ENCODE measurements at regions not wholly inside any gene's neighbourhood (a gene's known extent, or its start where the extent isn't known, plus 50 kb on each side); places are given as distances from the start of the nearest gene placed in this dataset.
"Not testable (repeated sequence)": the region's sequence is repeated elsewhere in the genome, so short reads cannot be mapped to it uniquely, and the experiment has no call there.

GRCh38 chr2:60212181-60212945 lies 341.1 kb downstream of the BCL11A start:
- Histone ChIP-seq H3K27me3 (ENCODE audit: control insufficient read depth in 3 of 3, insufficient read depth in 3 of 3, low read length in 3 of 3) (peaks cover 0 to 2% (median 0%) of the 10 kb centered on the region in 3 donors), H3K4me3 (ENCODE audit: low read depth in 1 of 3, low read length in 3 of 3) (no peak overlapping the region), H3K4me1 (ENCODE audit: control insufficient read depth in 3 of 3, insufficient read depth in 2 of 3, low read depth in 1 of 3, low read length in 2 of 3) (peaks cover 5 to 33% (median 13%) of the 10 kb centered on the region in 3 donors), H3K9me3 (ENCODE audit: control insufficient read depth in 2 of 2, insufficient read depth in 1 of 2, low read depth in 1 of 2, low read length in 1 of 2) (no peaks in the 10 kb centered on the region), H3K27ac (ENCODE audit: low read depth in 1 of 3, low read length in 2 of 3) (peak overlapping the region in 2 of 3 donors; percentile 38 to 56), H3K36me3 (ENCODE audit: control insufficient read depth in 3 of 3, insufficient read depth in 2 of 3, low read depth in 1 of 3, low read length in 3 of 3) (no peaks in the 10 kb centered on the region)
- FAIRE-seq: no peak
- DNase-seq: peak; percentile 51 to 71
- 17 to 51% (median 42%) methylated on average over 3 of the region's 3 CpGs for WGBS, 3 donors

- H3K27me3 ChIP-seq (ENCODE audit: control insufficient read depth in 3 of 3, insufficient read depth in 3 of 3, low read length in 3 of 3); H3K4me1 ChIP-seq (ENCODE audit: control insufficient read depth in 3 of 3, insufficient read depth in 2 of 3, low read depth in 1 of 3, low read length in 2 of 3); DNase-seq; H3K27ac ChIP-seq (ENCODE audit: low read depth in 1 of 3, low read length in 2 of 3); H3K4me3 ChIP-seq (ENCODE audit: low read depth in 1 of 3, low read length in 3 of 3); FAIRE-seq; H3K36me3 ChIP-seq (ENCODE audit: control insufficient read depth in 3 of 3, insufficient read depth in 2 of 3, low read depth in 1 of 3, low read length in 3 of 3): not testable (repeated sequence)
- WGBS, 3 donors: 94 to 96% (median 95%) methylated on average over 16 to 19 of the region's 19 CpGs
- H3K9me3 ChIP-seq (ENCODE audit: control insufficient read depth in 2 of 2, insufficient read depth in 1 of 2, low read depth in 1 of 2, low read length in 1 of 2): peaks cover 0 to 12% of the 10 kb centered on the region in 2 donors
These were observed 364.4 kb downstream of the BCL11A start for GRCh38 chr2:60189006-60189405.

DNA sequence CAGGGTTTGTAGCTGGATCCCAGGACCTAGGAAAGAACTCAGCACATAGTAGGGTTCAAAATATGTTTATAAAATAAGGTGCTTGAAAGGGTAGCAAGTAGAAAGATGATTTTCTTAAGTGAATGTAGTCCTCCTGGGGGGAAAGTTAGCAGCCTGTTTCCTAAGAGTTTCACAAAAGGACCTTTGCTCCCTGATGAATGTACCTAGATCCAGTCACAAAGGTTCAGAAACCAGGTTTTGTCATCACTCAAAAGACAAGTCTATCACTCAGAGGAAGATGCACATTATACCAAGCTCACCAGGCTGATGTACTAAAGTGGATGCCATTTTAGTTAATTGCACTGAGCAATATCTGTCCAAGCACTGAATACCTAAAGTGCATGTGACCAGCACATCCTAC lies 378.2 kb downstream of the BCL11A start:
- DNase-seq: peak; percentile 22 to 42
- Histone ChIP-seq H3K4me3 (ENCODE audit: low read depth in 1 of 3, low read length in 3 of 3) (no peak overlapping the region), H3K27ac (ENCODE audit: low read depth in 1 of 3, low read length in 2 of 3) (no peak overlapping the region), H3K27me3 (ENCODE audit: control insufficient read depth in 3 of 3, insufficient read depth in 3 of 3, low read length in 3 of 3) (no peaks in the 10 kb centered on the region), H3K36me3 (ENCODE audit: control insufficient read depth in 3 of 3, insufficient read depth in 2 of 3, low read depth in 1 of 3, low read length in 3 of 3) (no peaks in the 10 kb centered on the region), H3K9me3 (ENCODE audit: control insufficient read depth in 2 of 2, insufficient read depth in 1 of 2, low read depth in 1 of 2, low read length in 1 of 2) (no peaks in the 10 kb centered on the region), H3K4me1 (ENCODE audit: control insufficient read depth in 3 of 3, insufficient read depth in 2 of 3, low read depth in 1 of 3, low read length in 2 of 3) (no peaks in the 10 kb centered on the region)
- no peak for FAIRE-seq

DNA sequence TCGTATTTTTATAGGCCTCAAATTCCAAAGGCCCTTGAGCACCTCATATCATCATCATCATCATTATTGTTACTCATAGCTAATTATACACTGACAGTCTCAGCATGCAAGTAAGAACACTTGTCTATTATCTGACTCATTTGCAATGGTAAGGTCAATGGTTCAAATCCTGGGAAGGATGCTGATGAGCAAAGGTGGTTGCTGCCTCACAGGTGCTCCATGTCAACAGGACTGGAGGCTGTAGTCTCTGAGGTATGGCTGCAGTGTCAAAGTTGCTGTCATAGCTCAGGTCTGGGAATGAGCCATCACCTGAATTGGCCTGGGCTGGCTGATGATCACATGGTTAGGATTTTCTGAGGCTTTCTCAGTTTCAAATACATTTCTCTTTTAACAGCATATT lies 379.3 kb downstream of the BCL11A start:
- H3K36me3 ChIP-seq (ENCODE audit: control insufficient read depth in 3 of 3, insufficient read depth in 2 of 3, low read depth in 1 of 3, low read length in 3 of 3): no peaks in the 10 kb centered on the region
- H3K27ac ChIP-seq (ENCODE audit: low read depth in 1 of 3, low read length in 2 of 3): no peak overlapping the region
- H3K9me3 ChIP-seq (ENCODE audit: control insufficient read depth in 2 of 2, insufficient read depth in 1 of 2, low read depth in 1 of 2, low read length in 1 of 2): no peaks in the 10 kb centered on the region
- DNase-seq (peak in 1 of 2 donors; percentile 40), FAIRE-seq (no peak)
- WGBS, 3 donors: 32 to 74% (median 42%) methylated on average over 1 of the region's 1 CpG
- H3K27me3 ChIP-seq (ENCODE audit: control insufficient read depth in 3 of 3, insufficient read depth in 3 of 3, low read length in 3 of 3): no peaks in the 10 kb centered on the region
- no peak overlapping the region for H3K4me3 ChIP-seq (ENCODE audit: low read depth in 1 of 3, low read length in 3 of 3)
- H3K4me1 ChIP-seq (ENCODE audit: control insufficient read depth in 3 of 3, insufficient read depth in 2 of 3, low read depth in 1 of 3, low read length in 2 of 3): no peaks in the 10 kb centered on the region

DNA sequence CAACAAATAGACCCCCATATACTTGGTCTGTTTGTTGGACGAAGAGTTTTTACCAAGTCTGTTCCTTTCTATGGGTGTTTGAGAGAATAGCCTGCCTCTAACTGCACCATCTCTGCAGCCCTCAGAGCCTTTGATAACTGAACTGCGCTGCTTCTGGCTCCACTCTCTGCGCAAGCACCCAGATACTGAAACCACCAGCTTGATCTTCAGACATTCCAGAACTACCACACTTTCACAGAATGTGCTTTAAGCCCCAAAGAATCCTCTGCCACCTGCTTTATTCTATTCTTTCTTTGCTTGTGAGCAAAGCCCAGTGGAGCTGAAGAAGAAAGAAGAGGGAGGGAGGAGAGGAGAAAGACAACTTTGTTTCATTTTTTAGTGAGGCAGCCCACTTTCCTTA lies 380.7 kb downstream of the BCL11A start:
- 80 to 98% (median 87%) methylated on average over 3 of the region's 3 CpGs for WGBS, 3 donors

GRCh38 chr2:60170272-60170671 lies 383.2 kb downstream of the BCL11A start:
- no peak overlapping the region for H3K4me3 ChIP-seq (ENCODE audit: low read depth in 1 of 3, low read length in 3 of 3)
- no peak overlapping the region for H3K27ac ChIP-seq (ENCODE audit: low read depth in 1 of 3, low read length in 2 of 3)
- 89 to 96% (median 91%) methylated on average over 3 of the region's 3 CpGs for WGBS, 3 donors

More for the DNA sequence above, 380.7 kb downstream of the BCL11A start:
- Histone ChIP-seq H3K36me3 (ENCODE audit: control insufficient read depth in 3 of 3, insufficient read depth in 2 of 3, low read depth in 1 of 3, low read length in 3 of 3) (no peaks in the 10 kb centered on the region), H3K4me3 (ENCODE audit: low read depth in 1 of 3, low read length in 3 of 3) (no peak overlapping the region), H3K27ac (ENCODE audit: low read depth in 1 of 3, low read length in 2 of 3) (no peak overlapping the region), H3K27me3 (ENCODE audit: control insufficient read depth in 3 of 3, insufficient read depth in 3 of 3, low read length in 3 of 3) (no peaks in the 10 kb centered on the region), H3K4me1 (ENCODE audit: control insufficient read depth in 3 of 3, insufficient read depth in 2 of 3, low read depth in 1 of 3, low read length in 2 of 3) (no peaks in the 10 kb centered on the region), H3K9me3 (ENCODE audit: control insufficient read depth in 2 of 2, insufficient read depth in 1 of 2, low read depth in 1 of 2, low read length in 1 of 2) (no peaks in the 10 kb centered on the region)
- no peak for DNase-seq
- no peak for FAIRE-seq

GRCh38 chr2:60168247-60168646 lies 385.2 kb downstream of the BCL11A start:
- H3K27ac ChIP-seq (ENCODE audit: low read depth in 1 of 3, low read length in 2 of 3): no peak overlapping the region
- H3K27me3 ChIP-seq (ENCODE audit: control insufficient read depth in 3 of 3, insufficient read depth in 3 of 3, low read length in 3 of 3): no peaks in the 10 kb centered on the region
- FAIRE-seq (no peak), DNase-seq (no peak)
- H3K36me3 ChIP-seq (ENCODE audit: control insufficient read depth in 3 of 3, insufficient read depth in 2 of 3, low read depth in 1 of 3, low read length in 3 of 3): no peaks in the 10 kb centered on the region
- no peak overlapping the region for H3K4me3 ChIP-seq (ENCODE audit: low read depth in 1 of 3, low read length in 3 of 3)
- H3K4me1 ChIP-seq (ENCODE audit: control insufficient read depth in 3 of 3, insufficient read depth in 2 of 3, low read depth in 1 of 3, low read length in 2 of 3): no peaks in the 10 kb centered on the region
- 84 to 87% (median 87%) methylated on average over 3 of the region's 3 CpGs for WGBS, 3 donors
- H3K9me3 ChIP-seq (ENCODE audit: control insufficient read depth in 2 of 2, insufficient read depth in 1 of 2, low read depth in 1 of 2, low read length in 1 of 2): no peaks in the 10 kb centered on the region

More at GRCh38 chr2:60170272-60170671, 383.2 kb downstream of the BCL11A start:
- DNase-seq: no peak
- no peaks in the 10 kb centered on the region for H3K9me3 ChIP-seq (ENCODE audit: control insufficient read depth in 2 of 2, insufficient read depth in 1 of 2, low read depth in 1 of 2, low read length in 1 of 2)
- no peaks in the 10 kb centered on the region for H3K27me3 ChIP-seq (ENCODE audit: control insufficient read depth in 3 of 3, insufficient read depth in 3 of 3, low read length in 3 of 3)
- FAIRE-seq: no peak
- H3K36me3 ChIP-seq (ENCODE audit: control insufficient read depth in 3 of 3, insufficient read depth in 2 of 3, low read depth in 1 of 3, low read length in 3 of 3): no peaks in the 10 kb centered on the region
- H3K4me1 ChIP-seq (ENCODE audit: control insufficient read depth in 3 of 3, insufficient read depth in 2 of 3, low read depth in 1 of 3, low read length in 2 of 3): no peaks in the 10 kb centered on the region

GRCh38 chr2:60167089-60167488 lies 386.4 kb downstream of the BCL11A start:
- WGBS, 3 donors: 78 to 91% (median 86%) methylated on average over 4 of the region's 4 CpGs
- Histone ChIP-seq H3K36me3 (ENCODE audit: control insufficient read depth in 3 of 3, insufficient read depth in 2 of 3, low read depth in 1 of 3, low read length in 3 of 3) (no peaks in the 10 kb centered on the region), H3K27me3 (ENCODE audit: control insufficient read depth in 3 of 3, insufficient read depth in 3 of 3, low read length in 3 of 3) (no peaks in the 10 kb centered on the region), H3K9me3 (ENCODE audit: control insufficient read depth in 2 of 2, insufficient read depth in 1 of 2, low read depth in 1 of 2, low read length in 1 of 2) (no peaks in the 10 kb centered on the region), H3K27ac (ENCODE audit: low read depth in 1 of 3, low read length in 2 of 3) (no peak overlapping the region), H3K4me3 (ENCODE audit: low read depth in 1 of 3, low read length in 3 of 3) (no peak overlapping the region), H3K4me1 (ENCODE audit: control insufficient read depth in 3 of 3, insufficient read depth in 2 of 3, low read depth in 1 of 3, low read length in 2 of 3) (no peaks in the 10 kb centered on the region)
- DNase-seq: no peak
- FAIRE-seq: no peak

- H3K4me3 ChIP-seq (ENCODE audit: low read depth in 1 of 3, low read length in 3 of 3): no peak overlapping the region
- H3K27ac ChIP-seq (ENCODE audit: low read depth in 1 of 3, low read length in 2 of 3): no peak overlapping the region
- H3K4me1 ChIP-seq (ENCODE audit: control insufficient read depth in 3 of 3, insufficient read depth in 2 of 3, low read depth in 1 of 3, low read length in 2 of 3): no peaks in the 10 kb centered on the region
- WGBS, 3 donors: 89 to 93% (median 89%) methylated on average over 7 of the region's 7 CpGs
- no peak for DNase-seq
- H3K36me3 ChIP-seq (ENCODE audit: control insufficient read depth in 3 of 3, insufficient read depth in 2 of 3, low read depth in 1 of 3, low read length in 3 of 3): no peaks in the 10 kb centered on the region
- H3K9me3 ChIP-seq (ENCODE audit: control insufficient read depth in 2 of 2, insufficient read depth in 1 of 2, low read depth in 1 of 2, low read length in 1 of 2): no peaks in the 10 kb centered on the region
- H3K27me3 ChIP-seq (ENCODE audit: control insufficient read depth in 3 of 3, insufficient read depth in 3 of 3, low read length in 3 of 3): no peaks in the 10 kb centered on the region
- no peak for FAIRE-seq
These were observed 389.8 kb downstream of the BCL11A start for GRCh38 chr2:60163691-60164090.

All from small intestine (tissue), 7 donors.